HCT116 (cell line): ENCODE measurements at regions not wholly inside any gene's neighbourhood (a gene's known extent, or its start where the extent isn't known, plus 50 kb on each side); places are given as distances from the start of the nearest gene placed in this dataset.

Source experiments
- ATAC-seq: fragments of 200-7000 bp; cut with Tn5 transposase; 2 replicates; pipeline ENCODE4 v1.9.1; 2020; ENCODE audit warnings: mild to moderate bottlenecking, moderate library complexity
- BruUV-seq: library from RNA; stranded (reverse); fragments of 400-500 nt; replicated peaks from 2 replicates; lab custom pipeline; 2021; lab: Mats Ljungman, UMichigan
- CTCF ChIA-PET: fragments of 300-600 bp; sonication (Branson Sonifier 250); formaldehyde crosslinking; loops from one replicate; lab custom pipeline; 2021; ENCODE audit warnings: antibody characterized with exemption; lab: Charles Lee
- POLR2A ChIA-PET: fragments of 300-600, 350-600 bp; sonication (Branson Sonifier 250); formaldehyde crosslinking; loops from one replicate; lab custom pipeline; 2021; ENCODE audit warnings: antibody characterized with exemption; lab: Charles Lee
- RAD21 ChIA-PET, 2 experiments: fragments of 300-600 bp; sonication (Branson Sonifier 250); formaldehyde crosslinking; loops; one replicate each; lab custom pipeline; 2023; ENCODE audit warnings: low total read pairs in 2 of 2; ENCODE audit not compliant: uncharacterized antibody in 2 of 2, unreplicated experiment in 2 of 2, low non-redundant PET in 1 of 2; lab: Charles Lee
- DNase-seq: peaks from one replicate; pipeline ENCODE4 v3.0.0-alpha.2; 2010; ENCODE audit warnings: low read depth, low spot score
- H2AFZ ChIP-seq: fragments of 200-600 bp; shearing (Covaris generic), sonication (generic); 2 replicates; pipeline ENCODE4 v1.6.1; 2017; ENCODE audit warnings: low read depth, mixed run types, mixed read lengths, antibody characterized with exemption, low read length; ENCODE audit not compliant: poor library complexity, severe bottlenecking
- H3K27ac ChIP-seq: 2 replicates; pipeline ENCODE4 v1.5.1; 2012; ENCODE audit warnings: low read depth, low read length
- H3K27me3 ChIP-seq: fragments of 200-600 bp; sonication (generic); 2 replicates; pipeline ENCODE4 v1.6.1; 2016; ENCODE audit warnings: mixed run types, low read length, mixed read lengths; ENCODE audit not compliant: insufficient read depth
- H3K36me3 ChIP-seq, 2 experiments: fragments of 200-500 bp in 1 of 2; fragments of 200-600 bp in 1 of 2; sonication (Bioruptor generic) in 1 of 2; sonication (generic) in 1 of 2; 2 replicates each; pipeline versions ENCODE4 v1.5.1 to v1.6.1; 2014 to 2016; ENCODE audit warnings: low read length in 2 of 2, inconsistent platforms in 1 of 2, mixed read lengths in 1 of 2, mixed run types in 1 of 2; ENCODE audit not compliant: insufficient read depth in 2 of 2, control insufficient read depth in 1 of 2
- H3K4me1 ChIP-seq, 2 experiments: fragments of 200-600 bp in 1 of 2; sonication (generic) in 1 of 2; 2 replicates each; pipeline versions ENCODE4 v1.5.1 to v1.6.1; 2012 to 2017; ENCODE audit warnings: low read length in 2 of 2, inconsistent platforms in 1 of 2, mild to moderate bottlenecking in 1 of 2, mixed read lengths in 1 of 2, mixed run types in 1 of 2, moderate library complexity in 1 of 2; ENCODE audit not compliant: insufficient read depth in 2 of 2, control insufficient read depth in 1 of 2
- H3K4me2 ChIP-seq: fragments of 200-600 bp; sonication (generic); 2 replicates; pipeline ENCODE4 v1.6.1; 2017; ENCODE audit warnings: mixed run types, low read length, mixed read lengths
- H3K4me3 ChIP-seq, 2 experiments: fragments of 200-600 bp in 1 of 2; sonication (generic) in 1 of 2; replicated peaks in 1 of 2; 2 replicates each; pipeline ENCODE4 v1.5.1; 2011 to 2016; ENCODE audit warnings: low read length in 2 of 2, control low read depth in 1 of 2, low read depth in 1 of 2, mild to moderate bottlenecking in 1 of 2, mixed read lengths in 1 of 2, mixed run types in 1 of 2
- H3K79me2 ChIP-seq: fragments of 200-600 bp; sonication (generic); 2 replicates; pipeline ENCODE4 v1.6.1; 2017; ENCODE audit warnings: mild to moderate bottlenecking, mixed run types, low read length, moderate library complexity, mixed read lengths; ENCODE audit not compliant: insufficient read depth
- H3K9ac ChIP-seq: fragments of 200-600 bp; sonication (generic); 2 replicates; pipeline ENCODE4 v1.6.1; 2016; ENCODE audit warnings: low read length, mixed read lengths
- H3K9me2 ChIP-seq: fragments of 200-600 bp; sonication (generic), shearing (Covaris generic); 2 replicates; pipeline ENCODE4 v1.6.1; 2017; ENCODE audit warnings: mixed run types, mild to moderate bottlenecking, moderate library complexity; ENCODE audit not compliant: insufficient read depth
- H3K9me3 ChIP-seq, 2 experiments: fragments of 200-500 bp in 1 of 2; fragments of 200-600 bp in 1 of 2; sonication (Bioruptor generic) in 1 of 2; sonication (generic) in 1 of 2; 2 replicates each; pipeline ENCODE4 v1.6.1; 2014 to 2017; ENCODE audit warnings: low read length in 2 of 2, mixed read lengths in 2 of 2, inconsistent platforms in 1 of 2, low read depth in 1 of 2, mild to moderate bottlenecking in 1 of 2, mixed run types in 1 of 2, moderate library complexity in 1 of 2; ENCODE audit not compliant: control insufficient read depth in 1 of 2, insufficient read depth in 1 of 2
- H4K20me1 ChIP-seq: fragments of 200-600 bp; sonication (generic), shearing (Covaris generic); 2 replicates; pipeline ENCODE4 v1.6.1; 2017; ENCODE audit warnings: mixed run types, mild to moderate bottlenecking, moderate library complexity; ENCODE audit not compliant: insufficient read depth
- CBX3 ChIP-seq: IDR thresholded peaks from 2 replicates; pipeline ENCODE4 v1.6.1; 2012; ENCODE audit warnings: low read depth
- EGR1 ChIP-seq: IDR thresholded peaks from 2 replicates; pipeline ENCODE4 v1.6.1; 2012; ENCODE audit warnings: low read depth
- ELF1 ChIP-seq: IDR thresholded peaks from 2 replicates; pipeline ENCODE4 v1.6.1; 2012; ENCODE audit warnings: low read depth, borderline replicate concordance
- EZH2phosphoT487 ChIP-seq: fragments of 200-600 bp; IDR thresholded peaks from 2 replicates; pipeline ENCODE4 v1.6.1; 2018; ENCODE audit warnings: antibody characterized with exemption, borderline replicate concordance
- JUND ChIP-seq: IDR thresholded peaks from 2 replicates; pipeline ENCODE4 v1.6.1; 2012
- POLR2AphosphoS5 ChIP-seq: IDR thresholded peaks from 2 replicates; pipeline ENCODE4 v1.6.1; 2011; ENCODE audit warnings: mild to moderate bottlenecking, low read depth, low read length, moderate library complexity
- RAD21 ChIP-seq: IDR thresholded peaks from 2 replicates; pipeline ENCODE4 v1.6.1; 2012; ENCODE audit warnings: low read depth, mild to moderate bottlenecking
- SIN3A ChIP-seq: IDR thresholded peaks from 2 replicates; pipeline ENCODE4 v1.6.1; 2012; ENCODE audit warnings: low read depth
- SP1 ChIP-seq: IDR thresholded peaks from 2 replicates; pipeline ENCODE4 v1.6.1; 2012; ENCODE audit warnings: low read depth
- SRF ChIP-seq: IDR thresholded peaks from 2 replicates; pipeline ENCODE4 v1.6.1; 2012; ENCODE audit warnings: low read depth
- TCF7L2 ChIP-seq: IDR thresholded peaks from 2 replicates; pipeline ENCODE4 v1.7.0; 2011; ENCODE audit warnings: borderline replicate concordance, inconsistent platforms; ENCODE audit not compliant: insufficient read depth, insufficient read length; ENCODE audit errors: extremely low read depth
- YY1 ChIP-seq: IDR thresholded peaks from 2 replicates; pipeline ENCODE4 v1.6.1; 2011; ENCODE audit warnings: low read length, low read depth, moderate library complexity, mild to moderate bottlenecking; ENCODE audit not compliant: insufficient replicate concordance; ENCODE audit errors: extremely low read depth
- ZFX ChIP-seq: fragments of 450-650 bp; IDR thresholded peaks from 2 replicates; pipeline ENCODE4 v1.6.1; 2017
- intact Hi-C: fragments of 100-400 bp; cut with micrococcal nuclease; formaldehyde crosslinking; loops from 2 replicates; pipeline ENCODE4 v1.10.0; 2022
- TF ChIP-seq, protein P1 (sequence below): IDR thresholded peaks from 2 replicates; pipeline ENCODE4 v1.6.1; 2011; ENCODE audit warnings: mild to moderate bottlenecking, low read length, moderate library complexity; ENCODE audit not compliant: insufficient replicate concordance; ENCODE audit errors: extremely low read depth
- TF ChIP-seq, protein P2 (sequence below): IDR thresholded peaks from 2 replicates; pipeline ENCODE4 v1.6.1; 2012

DNA sequence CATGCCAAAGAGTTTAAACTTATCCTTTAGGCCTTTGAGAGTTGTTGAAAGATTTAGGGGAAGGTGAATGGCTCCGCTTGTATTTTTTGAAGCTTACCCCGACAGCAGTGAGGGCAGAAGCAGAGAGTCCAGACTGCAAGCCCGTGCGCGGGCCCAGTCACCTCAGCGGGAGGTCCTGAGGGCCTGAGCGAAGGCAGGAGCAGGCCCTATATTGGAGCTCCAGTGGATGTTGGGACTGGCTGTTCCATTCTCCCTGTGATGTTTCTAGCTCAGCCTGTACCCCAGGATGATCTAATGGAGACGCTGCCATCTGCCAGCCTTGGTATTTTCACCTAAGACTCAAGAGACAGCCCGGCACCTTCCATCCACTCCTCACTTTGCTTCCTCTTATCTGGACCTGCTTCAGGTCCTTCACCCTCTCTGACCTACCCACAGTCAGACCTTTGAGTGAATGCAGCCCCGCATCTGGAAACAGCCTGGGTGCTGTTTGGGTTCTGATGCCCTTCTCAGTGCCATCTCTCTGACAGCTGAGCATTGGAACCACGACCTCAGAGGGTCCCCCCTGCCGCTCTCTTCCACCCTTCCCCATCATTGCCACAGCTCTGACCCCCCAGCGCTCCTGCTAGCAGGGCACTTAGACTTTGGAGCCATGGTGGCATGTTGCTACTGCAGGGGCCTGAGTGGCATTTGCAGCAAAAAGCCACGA is 628.2 kb upstream of the CADM1 start:
- ATAC-seq = no peak

More for the DNA sequence above, 628.2 kb upstream of the CADM1 start:
- H3K36me3 ChIP-seq = no peaks in the 10 kb centered on the region
- TF ChIP-seq SRF = no peak
- TF ChIP-seq RAD21 = no peak
- TF ChIP-seq EGR1 = no peak
- TF ChIP-seq TCF7L2 = no peak
- TF ChIP-seq ELF1 = no peak
- TF ChIP-seq, protein P1, sequence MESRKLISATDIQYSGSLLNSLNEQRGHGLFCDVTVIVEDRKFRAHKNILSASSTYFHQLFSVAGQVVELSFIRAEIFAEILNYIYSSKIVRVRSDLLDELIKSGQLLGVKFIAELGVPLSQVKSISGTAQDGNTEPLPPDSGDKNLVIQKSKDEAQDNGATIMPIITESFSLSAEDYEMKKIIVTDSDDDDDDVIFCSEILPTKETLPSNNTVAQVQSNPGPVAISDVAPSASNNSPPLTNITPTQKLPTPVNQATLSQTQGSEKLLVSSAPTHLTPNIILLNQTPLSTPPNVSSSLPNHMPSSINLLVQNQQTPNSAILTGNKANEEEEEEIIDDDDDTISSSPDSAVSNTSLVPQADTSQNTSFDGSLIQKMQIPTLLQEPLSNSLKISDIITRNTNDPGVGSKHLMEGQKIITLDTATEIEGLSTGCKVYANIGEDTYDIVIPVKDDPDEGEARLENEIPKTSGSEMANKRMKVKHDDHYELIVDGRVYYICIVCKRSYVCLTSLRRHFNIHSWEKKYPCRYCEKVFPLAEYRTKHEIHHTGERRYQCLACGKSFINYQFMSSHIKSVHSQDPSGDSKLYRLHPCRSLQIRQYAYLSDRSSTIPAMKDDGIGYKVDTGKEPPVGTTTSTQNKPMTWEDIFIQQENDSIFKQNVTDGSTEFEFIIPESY = no peak
- TF ChIP-seq ZFX = no peak
- no peak for TF ChIP-seq SP1
- TF ChIP-seq, protein P2, sequence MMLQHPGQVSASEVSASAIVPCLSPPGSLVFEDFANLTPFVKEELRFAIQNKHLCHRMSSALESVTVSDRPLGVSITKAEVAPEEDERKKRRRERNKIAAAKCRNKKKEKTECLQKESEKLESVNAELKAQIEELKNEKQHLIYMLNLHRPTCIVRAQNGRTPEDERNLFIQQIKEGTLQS = no peak
- no peak for TF ChIP-seq YY1
- TF ChIP-seq CBX3 = no peak
- no peak for TF ChIP-seq EZH2phosphoT487
- no peak for TF ChIP-seq SIN3A
- TF ChIP-seq JUND = no peak
- no peak for TF ChIP-seq POLR2AphosphoS5
- TF ChIP-seq, all 23 proteins: peak for 0
- no peak overlapping the region for H3K9ac ChIP-seq
- no peaks in the 10 kb centered on the region for H3K9me2 ChIP-seq
- no peak overlapping the region for H3K27ac ChIP-seq
- H3K9me3 ChIP-seq = no peaks in the 10 kb centered on the region
- BruUV-seq = no TSS peak
- intact Hi-C loops = no loop called here
- ChIA-PET RAD21 (no interaction called here), POLR2A (no interaction called here), CTCF (no interaction called here)
- no peaks in the 10 kb centered on the region for H3K4me1 ChIP-seq
- no peak overlapping the region for H3K4me3 ChIP-seq
- no peaks in the 10 kb centered on the region for H3K79me2 ChIP-seq
- no peaks in the 10 kb centered on the region for H4K20me1 ChIP-seq
- DNase-seq = no peak
- H3K4me2 ChIP-seq = no peak overlapping the region
- H3K27me3 ChIP-seq = no peaks in the 10 kb centered on the region; the same call in none of the 2 replicates
- no peak overlapping the region for H2AFZ ChIP-seq
